NCI-H2196 (cell line): ENCODE measurements at regions not wholly inside any gene's neighbourhood (a gene's known extent, or its start where the extent isn't known, plus 50 kb on each side); places are given as distances from the start of the nearest gene placed in this dataset.

Experiments
- DNase-seq: peaks from one replicate; lab custom pipeline; 2025; ENCODE audit not compliant: unreplicated experiment; lab: John Stamatoyannopoulos, UW

- DNase-seq: no peak
These were observed 53.7 kb upstream of the TRAK1 start for GRCh38 chr3:42037318-42037945.

DNA sequence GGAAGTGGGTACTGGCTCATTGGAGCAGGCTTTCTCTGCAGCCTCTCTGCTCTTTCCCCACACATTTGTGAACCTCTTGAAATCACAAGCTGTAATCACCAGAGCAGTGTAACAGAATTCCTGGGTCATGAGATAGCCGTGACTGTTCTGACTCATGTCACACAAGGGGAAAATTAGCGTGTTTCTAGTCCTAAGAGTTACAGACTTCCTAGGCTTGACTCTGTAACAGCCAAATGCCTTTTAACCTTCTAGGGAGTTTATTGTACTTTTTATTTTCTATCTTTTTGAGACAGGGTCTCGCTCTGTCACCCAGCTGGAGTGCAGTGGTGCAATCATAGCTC, 54.7 kb upstream of the TRAK1 start:
- DNase-seq: no peak

DNA sequence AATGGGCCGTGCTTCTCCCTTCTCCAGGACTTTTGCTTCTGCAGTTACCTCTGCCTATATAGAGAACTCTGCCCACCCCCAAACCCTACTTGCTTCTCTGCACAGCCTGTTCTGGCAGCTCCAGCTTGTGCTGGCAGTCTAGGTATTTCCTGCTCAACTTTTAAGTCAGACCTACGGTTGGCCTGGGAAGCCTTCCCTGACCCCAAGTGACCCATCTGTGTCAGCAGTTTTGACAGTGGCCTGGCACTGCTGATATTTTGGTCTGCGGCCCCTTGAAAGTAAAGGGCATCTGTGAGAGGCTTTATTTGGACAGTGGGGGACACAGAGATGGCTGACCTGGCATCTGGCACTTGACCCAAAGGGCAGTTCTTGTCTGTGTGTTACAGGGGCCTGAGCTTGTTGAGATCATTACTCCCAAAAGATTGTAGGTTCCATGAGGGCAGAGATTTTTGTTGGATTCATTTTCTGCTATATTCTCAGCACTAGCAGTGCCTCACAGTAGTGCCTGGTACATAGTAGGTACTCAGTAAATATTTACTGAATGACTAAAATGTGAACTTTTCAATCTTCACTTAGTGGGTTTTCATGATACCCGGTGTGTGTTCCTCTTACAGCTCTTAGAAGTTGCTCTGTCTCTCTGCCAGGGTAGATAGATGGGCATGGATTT, 55.2 kb upstream of the TRAK1 start:
- no peak for DNase-seq

DNA sequence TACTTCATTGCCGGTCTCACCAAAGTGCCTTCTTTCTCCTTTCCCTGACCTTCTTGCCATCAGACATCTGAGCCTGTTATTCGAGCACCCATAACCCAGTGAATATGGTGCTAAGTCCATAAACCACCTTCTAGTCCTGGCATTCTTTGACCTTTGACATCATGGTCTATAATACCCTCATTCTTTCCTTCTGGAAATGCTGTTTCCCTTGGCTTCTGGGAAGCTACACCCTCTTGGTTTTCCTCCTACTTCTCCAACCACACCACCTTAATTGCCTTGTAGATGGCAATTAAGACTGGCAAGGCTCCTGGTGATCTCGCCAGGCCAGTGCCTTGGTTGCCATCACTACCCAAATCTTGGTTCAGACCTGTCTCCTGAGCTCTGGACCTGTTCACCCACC, 56.1 kb upstream of the TRAK1 start:
- no peak for DNase-seq

GRCh38 chr3:42033741-42034140, 57.4 kb upstream of the TRAK1 start:
- no peak for DNase-seq

DNA sequence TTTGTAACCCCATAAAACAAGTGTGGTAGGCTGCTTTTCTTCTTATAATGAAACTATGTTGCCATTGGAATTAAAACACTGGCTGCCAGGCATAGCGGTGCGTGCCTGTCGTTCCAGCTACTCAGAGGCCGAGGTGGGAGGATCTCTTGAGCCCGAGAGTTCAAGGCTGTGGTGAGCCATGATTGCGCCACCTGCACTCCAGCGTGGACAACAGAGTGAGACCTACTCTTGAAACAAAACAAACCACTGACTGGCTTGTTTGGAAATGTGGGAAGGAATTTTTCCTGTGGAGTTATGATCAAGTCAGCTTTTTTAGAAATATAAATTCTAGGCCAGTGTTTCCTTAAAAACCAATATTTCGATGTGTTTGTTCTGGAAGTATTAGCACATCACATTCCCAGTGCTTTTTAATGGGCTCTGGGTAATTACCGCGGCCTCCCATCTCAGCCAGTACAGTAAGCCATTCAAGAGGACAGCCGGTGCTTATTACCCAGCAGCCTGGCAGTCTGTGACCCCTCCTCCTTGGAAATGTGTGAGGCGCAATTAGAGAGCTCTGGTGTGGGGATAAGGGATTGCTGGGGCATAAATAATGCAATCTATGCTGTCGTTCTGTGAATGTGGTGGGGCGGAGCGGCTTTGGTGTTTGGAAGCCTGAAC, 58.3 kb upstream of the TRAK1 start:
- DNase-seq: no peak

DNA sequence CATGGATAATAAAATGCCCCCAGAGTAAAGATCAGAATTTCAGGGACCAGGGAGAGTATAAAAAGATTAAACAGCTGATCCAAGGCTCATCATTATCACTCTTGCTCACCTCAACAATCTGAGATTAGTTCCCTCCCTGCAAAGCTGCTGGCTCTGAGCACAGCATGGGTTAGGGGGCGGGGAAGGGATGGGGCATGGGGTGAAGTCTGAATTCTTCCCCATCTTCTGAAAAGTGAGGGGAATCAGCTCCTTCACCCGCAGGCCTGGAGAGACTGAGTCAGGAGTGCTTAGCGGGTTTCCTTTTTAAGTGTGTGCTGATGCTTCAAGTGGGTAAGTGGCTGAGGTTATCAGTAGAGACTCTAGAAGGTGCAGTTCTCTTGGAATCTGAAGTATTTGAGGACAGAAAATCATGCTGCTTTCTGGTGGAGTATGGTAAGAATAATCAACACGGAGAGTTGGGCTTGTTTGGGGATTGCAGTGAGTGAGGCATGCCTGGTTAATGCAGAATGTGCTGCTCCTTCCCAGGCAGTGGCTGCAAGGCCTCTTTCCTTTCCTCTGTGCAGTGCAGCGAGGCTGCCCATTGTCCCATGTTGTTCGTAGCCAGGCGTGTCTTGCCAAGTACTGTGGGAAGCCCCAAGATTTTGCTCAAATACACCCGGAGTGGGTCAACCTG, 59.2 kb upstream of the TRAK1 start:
- DNase-seq: no peak

GRCh38 chr3:42028474-42028873, 62.7 kb upstream of the TRAK1 start:
- DNase-seq: no peak

- no peak for DNase-seq
These were observed 63.6 kb upstream of the TRAK1 start for GRCh38 chr3:42027571-42027970.

- peak; percentile 46 for DNase-seq
These were observed 63.7 kb upstream of the ULK4 start for GRCh38 chr3:42025370-42026138.

DNA sequence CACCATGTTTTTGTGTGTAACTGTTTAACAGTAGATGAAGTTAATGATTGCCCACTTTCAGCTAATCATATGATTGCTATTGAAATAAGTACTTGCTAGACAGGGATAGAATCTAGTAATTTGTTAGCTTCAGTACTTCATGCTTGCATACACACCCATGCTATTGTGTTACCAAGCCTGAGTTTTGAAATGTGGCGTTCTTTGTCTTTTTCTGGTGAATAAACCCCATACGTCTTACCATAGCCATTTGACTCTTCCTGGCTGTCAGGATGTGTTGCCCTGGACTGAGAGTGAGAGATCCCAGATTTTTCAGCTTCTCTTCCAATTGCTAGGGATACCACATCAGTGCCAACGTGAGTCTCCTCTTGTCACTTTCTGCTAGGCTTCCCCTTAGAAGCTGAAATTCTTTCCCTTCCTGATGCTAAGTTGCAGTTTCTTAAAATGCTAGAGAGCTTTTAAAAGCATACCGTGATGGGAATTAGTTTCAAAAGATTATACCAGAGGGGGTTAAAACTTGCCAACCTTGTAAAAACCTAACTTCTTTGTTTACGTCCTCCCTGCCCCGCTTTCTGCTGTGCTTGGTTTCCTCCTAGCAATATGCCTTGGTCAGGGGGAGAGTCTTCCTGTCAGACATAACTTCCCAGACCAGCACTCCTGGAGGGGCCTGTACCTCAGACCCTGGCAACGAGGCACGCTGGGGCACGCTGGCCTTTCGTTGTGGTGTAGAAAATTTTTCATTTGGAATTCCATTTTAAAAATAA, 62.9 kb upstream of the ULK4 start:
- no peak for DNase-seq

GRCh38 chr3:42023380-42023779, 61.5 kb upstream of the ULK4 start:
- no peak for DNase-seq

- no peak for DNase-seq
These were observed 60.5 kb upstream of the ULK4 start for GRCh38 chr3:42022355-42022754.

- DNase-seq: no peak
These were observed 58.9 kb upstream of the ULK4 start for GRCh38 chr3:42020684-42021307.

DNA sequence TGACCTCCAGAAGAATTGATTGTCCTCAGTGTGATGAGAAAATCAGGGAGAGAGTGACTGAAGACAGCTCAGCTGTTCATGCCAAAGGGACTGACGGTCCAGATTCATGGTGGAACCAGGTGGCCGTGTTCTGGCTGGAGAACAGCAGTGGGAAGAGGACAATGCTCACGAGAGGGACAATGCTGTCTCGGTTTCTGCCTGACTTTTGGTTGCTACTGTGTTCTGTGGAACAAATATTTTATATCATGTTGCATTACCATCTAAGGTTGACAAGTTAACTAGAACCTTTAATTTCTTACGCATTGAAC, 58.0 kb upstream of the ULK4 start:
- no peak for DNase-seq

DNA sequence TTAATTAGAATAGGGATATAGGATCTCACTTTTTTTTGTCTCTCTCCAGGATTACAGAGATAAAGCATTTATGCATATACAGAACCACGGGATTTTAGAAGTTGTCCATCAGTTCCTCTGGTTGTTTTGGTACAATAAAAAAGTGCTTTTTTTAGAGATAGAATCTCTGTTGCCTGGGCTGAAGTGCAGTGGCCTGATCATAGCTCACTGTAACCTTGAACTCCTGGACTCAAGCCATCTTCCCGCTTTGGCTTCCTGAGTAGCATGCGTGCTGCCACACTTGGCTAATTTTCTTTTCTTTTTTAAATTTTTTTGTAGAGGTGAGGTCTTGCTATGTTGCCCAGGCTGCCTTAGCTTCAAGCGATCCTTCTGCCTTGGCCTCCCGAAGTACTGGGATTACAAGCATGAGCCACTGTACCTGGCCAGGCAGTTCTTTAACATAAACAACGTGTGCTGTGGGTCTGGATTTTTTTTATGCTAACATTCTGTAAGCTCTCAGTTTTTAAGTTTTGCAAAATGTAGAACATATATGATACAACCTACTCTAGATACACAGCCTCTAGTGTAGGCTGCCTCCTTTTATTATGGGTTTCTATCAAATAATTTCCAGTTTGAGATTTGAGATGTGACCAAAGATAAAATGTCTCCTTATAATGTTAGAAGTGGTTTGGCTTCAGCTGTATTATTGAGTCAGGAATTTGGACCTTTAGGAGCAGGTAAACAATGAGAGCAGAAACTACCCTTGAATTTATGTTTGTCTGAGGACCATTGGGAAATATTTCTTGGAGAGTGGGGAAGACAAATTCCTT, 57.4 kb upstream of the ULK4 start:
- no peak for DNase-seq

GRCh38 chr3:42014921-42015533, 53.1 kb upstream of the ULK4 start:
- no peak for DNase-seq

DNA sequence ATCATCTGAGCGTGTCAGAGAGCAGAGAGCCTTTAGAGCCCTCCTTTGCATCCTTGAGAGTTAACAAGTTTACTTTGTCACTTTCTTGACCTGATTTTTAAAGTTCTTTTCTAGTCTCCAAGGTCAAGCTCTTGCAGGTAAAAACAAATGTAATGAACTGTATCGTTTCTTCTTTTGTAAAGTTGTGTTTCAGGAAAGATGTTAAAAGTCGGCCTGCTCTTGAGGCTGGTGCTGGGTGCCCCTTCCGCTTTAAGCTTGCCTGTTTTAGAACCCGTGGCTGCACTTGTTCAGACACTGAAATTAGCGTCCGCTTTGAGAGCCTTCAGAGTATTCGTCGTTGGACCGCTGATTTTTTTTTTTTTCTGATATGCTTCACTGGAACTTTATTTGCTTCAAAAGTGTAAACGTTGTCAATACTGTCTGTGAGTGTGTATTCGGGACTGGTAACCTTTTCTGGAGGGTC, 52.6 kb upstream of the ULK4 start:
- no peak for DNase-seq
